ENCODE measurements at regions not wholly inside any gene's neighbourhood (a gene's known extent, or its start where the extent isn't known, plus 50 kb on each side); places are given as distances from the start of the nearest gene placed in this dataset.

GRCh38 chr1:30371888-30372791, 351.2 kb downstream of the MATN1 start:
- no TSS peak for BruUV-seq (replicated peaks)
- Histone ChIP-seq H3K27me3 (ENCODE audit: insufficient read depth, low read length) (no peaks in the 10 kb centered on the region), H3K27ac (ENCODE audit: low read depth, low read length) (no peak overlapping the region), H3K36me3 (ENCODE audit: control insufficient read depth in 1 of 2, insufficient read depth in 2 of 2, low read length in 2 of 2) (no peaks in the 10 kb centered on the region), H3K4me2 (ENCODE audit: low read length) (no peak overlapping the region), H3K4me1 (ENCODE audit: control insufficient read depth in 1 of 2, insufficient read depth in 2 of 2, low read length in 2 of 2) (peaks cover 0 to 2% of the 10 kb centered on the region in 2 experiments; a peak in 2 of 4 replicates), H3K9me3 (ENCODE audit: control insufficient read depth in 1 of 2, insufficient read depth in 1 of 2, low read depth in 1 of 2, low read length in 2 of 2) (no peaks in the 10 kb centered on the region), H4K20me1 (ENCODE audit: insufficient read depth) (no peaks in the 10 kb centered on the region), H2AFZ (ENCODE audit: low read depth, low read length, poor library complexity, severe bottlenecking) (no peak overlapping the region), H3K9me2 (ENCODE audit: insufficient read depth) (no peaks in the 10 kb centered on the region), H3K4me3 (replicated peaks in 1 of 2; ENCODE audit: low read depth in 1 of 2, low read length in 2 of 2) (no peak overlapping the region), H3K9ac (ENCODE audit: low read length) (no peak overlapping the region), H3K79me2 (ENCODE audit: insufficient read depth, low read length) (no peaks in the 10 kb centered on the region)
- intact Hi-C loops (cut with micrococcal nuclease), result no loop called here
- TF ChIP-seq JUND (IDR thresholded peaks at IDR 0.05) (no peak), YY1 (IDR thresholded peaks at IDR 0.05; ENCODE audit: extremely low read depth, insufficient replicate concordance, low read depth, low read length) (no peak), EZH2phosphoT487 (IDR thresholded peaks at IDR 0.05; ENCODE audit: borderline replicate concordance) (no peak), MAX (IDR thresholded peaks at IDR 0.05) (no peak), ATF3 (IDR thresholded peaks at IDR 0.05) (no peak), POLR2AphosphoS5 (IDR thresholded peaks at IDR 0.05; ENCODE audit: low read depth, low read length) (no peak), RAD21 (IDR thresholded peaks at IDR 0.05; ENCODE audit: low read depth) (no peak), EGR1 (IDR thresholded peaks at IDR 0.05; ENCODE audit: low read depth) (no peak), FOSL1 (IDR thresholded peaks at IDR 0.05; ENCODE audit: low read depth) (no peak), CBX3 (IDR thresholded peaks at IDR 0.05; ENCODE audit: low read depth) (no peak), ZBTB33 (IDR thresholded peaks at IDR 0.05; ENCODE audit: extremely low read depth, insufficient replicate concordance, low read length) (no peak), SIN3A (IDR thresholded peaks at IDR 0.05; ENCODE audit: low read depth) (no peak), REST (IDR thresholded peaks at IDR 0.05; ENCODE audit: low read depth) (no peak), ZFX (IDR thresholded peaks at IDR 0.05) (no peak), POLR2A (IDR thresholded peaks at IDR 0.05; ENCODE audit: borderline replicate concordance, extremely low read depth, insufficient read depth, insufficient read length) (no peak), SRF (IDR thresholded peaks at IDR 0.05; ENCODE audit: low read depth) (no peak), ZNF274 (IDR thresholded peaks at IDR 0.05; ENCODE audit: low read depth, low read length) (no peak)
- POLR2A ChIA-PET, result no interaction called here
- DNase-seq (ENCODE audit: low read depth, low spot score) (no peak), ATAC-seq (no peak)
- RAD21 ChIA-PET (ENCODE audit: low non-redundant PET in 1 of 2, low total read pairs in 2 of 2, uncharacterized antibody in 2 of 2, unreplicated experiment in 2 of 2), result no interaction called here
- CTCF ChIA-PET, result interaction anchor here (2.0 kb wide), 1 partner anchor 8 kb away, joined by 8 read pairs; no protein-coding TSS in a partner anchor

Data from HCT116 (cell line).